ENCODE measurements at regions not wholly inside any gene's neighbourhood (a gene's known extent, or its start where the extent isn't known, plus 50 kb on each side); places are given as distances from the start of the nearest gene placed in this dataset.
A peak's percentile ranks its signal among the peaks of the same experiment; 100 is the strongest.
"Not testable (repeated sequence)": the region's sequence is repeated elsewhere in the genome, so short reads cannot be mapped to it uniquely, and the experiment has no call there.

- no peak for DNase-seq (ENCODE audit: low spot score)
These were observed 216.3 kb upstream of the PRNP start for GRCh38 chr20:4469910-4470309.

- DNase-seq (ENCODE audit: low spot score): no peak
These were observed 218.1 kb upstream of the PRNP start for GRCh38 chr20:4468114-4468513.

GRCh38 chr20:4465855-4466545 is 216.9 kb upstream of the ADRA1D start:
- no peak for DNase-seq (ENCODE audit: low spot score)

GRCh38 chr20:4465212-4465611 is 216.1 kb upstream of the ADRA1D start:
- DNase-seq (ENCODE audit: low spot score): no peak

GRCh38 chr20:4462801-4463200 is 213.7 kb upstream of the ADRA1D start:
- not testable (repeated sequence) for DNase-seq (ENCODE audit: low spot score)

- DNase-seq (ENCODE audit: low spot score): no peak
These were observed 210.0 kb upstream of the ADRA1D start for GRCh38 chr20:4459081-4459480.

GRCh38 chr20:4457566-4458543 is 208.8 kb upstream of the ADRA1D start:
- DNase-seq (ENCODE audit: low spot score): no peak

- DNase-seq (ENCODE audit: low spot score): no peak
These were observed 206.9 kb upstream of the ADRA1D start for GRCh38 chr20:4455996-4456395.

- DNase-seq (ENCODE audit: low spot score): no peak
These were observed 206.2 kb upstream of the ADRA1D start for GRCh38 chr20:4455301-4455701.

- no peak for DNase-seq (ENCODE audit: low spot score)
These were observed 205.0 kb upstream of the ADRA1D start for GRCh38 chr20:4454111-4454510.

- no peak for DNase-seq (ENCODE audit: low spot score)
These were observed 204.3 kb upstream of the ADRA1D start for GRCh38 chr20:4453359-4453758.

GRCh38 chr20:4451487-4452081 is 202.5 kb upstream of the ADRA1D start:
- DNase-seq (ENCODE audit: low spot score): no peak

GRCh38 chr20:4449957-4450715 is 201.0 kb upstream of the ADRA1D start:
- DNase-seq (ENCODE audit: low spot score): peak; percentile 14

GRCh38 chr20:4445784-4446183 is 196.7 kb upstream of the ADRA1D start:
- DNase-seq (ENCODE audit: low spot score): no peak

- no peak for DNase-seq (ENCODE audit: low spot score)
These were observed 196.2 kb upstream of the ADRA1D start for GRCh38 chr20:4445331-4445730.

- no peak for DNase-seq (ENCODE audit: low spot score)
These were observed 195.3 kb upstream of the ADRA1D start for GRCh38 chr20:4444404-4444803.

GRCh38 chr20:4443016-4443415 is 193.9 kb upstream of the ADRA1D start:
- no peak for DNase-seq (ENCODE audit: low spot score)

GRCh38 chr20:4441871-4442270 is 192.8 kb upstream of the ADRA1D start:
- no peak for DNase-seq (ENCODE audit: low spot score)

GRCh38 chr20:4441191-4441590 is 192.1 kb upstream of the ADRA1D start:
- no peak for DNase-seq (ENCODE audit: low spot score)

- DNase-seq (ENCODE audit: low spot score): no peak
These were observed 190.4 kb upstream of the ADRA1D start for GRCh38 chr20:4439461-4439860.

- no peak for DNase-seq (ENCODE audit: low spot score)
These were observed 188.0 kb upstream of the ADRA1D start for GRCh38 chr20:4437131-4437530.

Data from SW480 (cell line).